Panc1 (cell line): ENCODE measurements at regions not wholly inside any gene's neighbourhood (a gene's known extent, or its start where the extent isn't known, plus 50 kb on each side); places are given as distances from the start of the nearest gene placed in this dataset.

Experiments used
- CTCF ChIP-seq: fragments of 450-650 bp; IDR thresholded peaks from 2 replicates; pipeline ENCODE4 v1.5.1; 2017; ENCODE audit warnings: mild to moderate bottlenecking
- POLR2AphosphoS5 ChIP-seq: IDR thresholded peaks from 2 replicates; pipeline ENCODE4 v1.6.1; 2012; ENCODE audit warnings: mild to moderate bottlenecking, low read depth, low read length, moderate library complexity

DNA sequence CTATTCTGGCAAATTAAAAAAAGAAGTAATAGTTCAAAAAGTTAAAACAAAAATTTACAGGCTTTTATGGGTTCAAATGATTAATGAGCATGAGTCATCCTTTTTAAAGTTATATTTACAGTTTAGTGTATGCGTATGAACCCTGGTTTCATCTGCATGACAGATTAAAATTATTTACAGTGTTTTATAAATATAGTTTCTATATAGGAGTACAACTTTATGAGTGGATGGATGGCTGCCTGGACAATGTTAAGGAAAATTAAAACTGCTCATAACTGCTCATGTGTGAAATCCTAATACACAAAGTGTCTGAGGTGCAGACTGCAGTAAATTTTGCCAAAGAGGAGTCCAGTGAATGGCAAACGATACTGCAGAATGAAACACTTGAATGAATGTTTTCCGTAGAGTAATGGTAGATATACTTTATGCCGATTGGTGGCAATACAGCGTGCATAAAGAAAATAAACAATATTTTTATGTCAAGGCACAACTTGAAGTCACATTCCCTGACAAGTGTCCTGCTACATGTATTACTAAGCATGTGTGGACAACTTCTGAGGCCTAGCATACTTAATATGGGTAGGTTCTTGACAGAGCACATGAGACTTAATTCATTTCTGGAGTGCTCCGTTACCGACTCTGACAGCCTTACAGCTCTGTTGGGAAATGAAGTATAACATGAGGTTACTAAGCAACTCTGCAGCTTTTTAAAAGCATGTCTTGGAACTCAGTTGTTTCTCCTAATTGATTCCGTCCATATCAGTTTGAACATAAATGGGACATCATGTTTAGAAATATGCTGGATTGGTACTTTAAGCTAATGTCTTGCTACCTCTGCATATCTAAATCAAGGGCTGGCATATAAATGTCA, 985.6 kb upstream of the PCDH7 start:
- TF ChIP-seq CTCF: no peak
- TF ChIP-seq POLR2AphosphoS5: no peak
